ENCODE measurements at regions not wholly inside any gene's neighbourhood (a gene's known extent, or its start where the extent isn't known, plus 50 kb on each side); places are given as distances from the start of the nearest gene placed in this dataset.

DNA sequence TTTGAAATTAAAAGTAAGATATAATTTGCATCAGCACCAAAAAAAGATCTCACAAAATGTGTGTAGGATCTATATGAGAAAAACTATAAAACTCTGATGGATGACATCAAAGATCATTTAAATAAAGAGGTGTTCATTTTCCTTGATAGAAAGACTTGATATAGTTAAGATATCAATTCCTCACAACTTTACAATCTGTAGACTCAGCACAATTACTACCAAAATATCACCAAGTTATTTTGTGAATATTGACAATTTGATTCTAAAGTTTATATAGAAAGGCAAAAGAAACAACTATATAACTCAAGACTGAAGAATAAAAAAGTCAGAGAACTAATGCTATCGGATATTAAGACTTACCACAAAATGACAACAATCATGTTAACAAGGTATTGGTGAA lies 638.9 kb downstream of the HS3ST4 start:
- H3K27me3 ChIP-seq (ENCODE audit: control insufficient read depth in 1 of 2, insufficient read depth in 2 of 2, low read length in 2 of 2): no peaks in the 10 kb centered on the region
- ATAC-seq: no peak
- no peak overlapping the region for H2AFZ ChIP-seq (ENCODE audit: low read length)
- no peak for DNase-seq (ENCODE audit: low spot score)
- H3K9me3 ChIP-seq (ENCODE audit: low read length): no peaks in the 10 kb centered on the region
- no TSS peak for BruUV-seq (replicated peaks)
- no peaks in the 10 kb centered on the region for H3K79me2 ChIP-seq (ENCODE audit: insufficient read depth, low read length)
- H3K9ac ChIP-seq (ENCODE audit: insufficient read depth, low read depth, low read length): no peak overlapping the region
- intact Hi-C loops (cut with micrococcal nuclease; ENCODE audit: unreplicated experiment): no loop called here
- WGBS (ENCODE audit: low lambda C conversion rate): 0% methylated on average over 1 of the region's 1 CpG
- peaks cover 10% of the 10 kb centered on the region for H3K4me1 ChIP-seq (ENCODE audit: insufficient read depth, low read length)
- no peak overlapping the region for H3K4me2 ChIP-seq (ENCODE audit: low read depth, low read length)
- H4K20me1 ChIP-seq (ENCODE audit: insufficient read depth, low read length): no peaks in the 10 kb centered on the region
- ChIA-PET CTCF (ENCODE audit: low intra/inter-chr PET ratio, low total read pairs) (no interaction called here), POLR2A (no interaction called here)
- H3K4me3 ChIP-seq (replicated peaks in 1 of 3; ENCODE audit: insufficient read depth in 1 of 3, low read depth in 2 of 3, low read length in 3 of 3): no peak overlapping the region
- FAIRE-seq: no peak
- H3K27ac ChIP-seq (ENCODE audit: extremely low read length, insufficient read depth, low read length): no peak overlapping the region
- H3K36me3 ChIP-seq (replicated peaks in 1 of 2; ENCODE audit: control insufficient read depth in 1 of 2, insufficient read depth in 2 of 2, low read length in 2 of 2): no peaks in the 10 kb centered on the region
- in situ Hi-C loops (cut with HindIII; ENCODE audit: extremely low pct_ligation_motif_present, low pct_unique_long_range_greater_than_20kb): no loop called here
- TF ChIP-seq MAFF (IDR thresholded peaks at IDR 0.05; ENCODE audit: low read depth, low read length) (peak; percentile 57; the same call in 1 of the 2 replicates), HNRNPH1 (optimal IDR thresholded peaks at IDR 0.05; ENCODE audit: low read depth, low read length) (no peak), MAFK (conservative IDR thresholded peaks at IDR 0.05 in 1 of 2, IDR thresholded peaks at IDR 0.05 in 1 of 2; ENCODE audit: low read length in 2 of 2) (peak; percentile 51 to 80; a peak in 3 of 4 replicates)

DNA sequence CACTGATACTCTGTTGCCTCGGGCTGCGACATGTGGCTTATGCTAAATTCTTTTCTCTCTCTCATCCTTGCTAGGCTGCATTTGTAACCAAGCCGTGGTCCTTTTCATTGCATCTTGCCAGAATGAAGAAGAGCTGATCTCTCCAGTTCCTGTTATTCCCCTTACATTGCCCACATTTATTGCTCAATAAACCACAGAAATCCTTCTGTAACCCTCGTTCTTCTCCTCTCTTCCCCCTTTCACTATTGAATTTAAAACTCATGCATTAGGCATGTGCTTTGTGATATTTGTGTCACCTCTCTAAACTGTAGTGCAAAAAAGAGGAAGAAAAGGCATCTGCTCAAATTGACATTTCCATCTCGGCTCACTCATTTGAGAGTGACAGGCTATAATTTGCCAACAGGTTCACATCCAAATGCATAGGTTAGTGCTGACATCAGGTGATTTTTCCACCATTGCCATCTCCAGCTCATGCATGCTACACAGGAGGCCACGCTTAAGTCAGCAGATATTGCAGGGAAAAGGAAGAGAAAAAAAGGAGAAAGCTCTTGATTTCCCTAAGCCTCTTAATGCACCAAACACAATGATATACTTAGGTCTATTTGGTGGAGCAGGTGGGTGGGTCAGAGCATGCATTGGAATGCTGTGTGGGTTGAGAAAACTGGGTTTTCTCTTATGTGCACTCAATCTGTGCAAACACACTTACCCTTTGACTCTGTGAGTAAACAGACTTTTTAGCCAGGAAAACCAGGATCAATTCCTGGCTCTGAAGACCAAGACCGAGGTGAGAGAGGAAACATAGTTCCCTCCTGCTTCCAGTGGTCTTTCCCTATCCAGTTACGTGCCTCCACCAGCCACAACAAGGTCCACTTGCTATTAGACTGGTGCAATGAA lies 642.7 kb downstream of the HS3ST4 start:
- in situ Hi-C loops (cut with HindIII; ENCODE audit: extremely low pct_ligation_motif_present, low pct_unique_long_range_greater_than_20kb) (no loop called here), intact Hi-C loops (cut with micrococcal nuclease; ENCODE audit: unreplicated experiment) (no loop called here)
- H3K27me3 ChIP-seq (ENCODE audit: control insufficient read depth in 1 of 2, insufficient read depth in 2 of 2, low read length in 2 of 2): no peaks in the 10 kb centered on the region
- BruUV-seq (replicated peaks): no TSS peak
- DNase-seq (ENCODE audit: low spot score) (peak; percentile 25), FAIRE-seq (peak; percentile 60), ATAC-seq (peak; percentile 91)
- peaks cover 10% of the 10 kb centered on the region for H3K4me1 ChIP-seq (ENCODE audit: insufficient read depth, low read length)
- no peak overlapping the region for H3K27ac ChIP-seq (ENCODE audit: extremely low read length, insufficient read depth, low read length)
- H3K36me3 ChIP-seq (replicated peaks in 1 of 2; ENCODE audit: control insufficient read depth in 1 of 2, insufficient read depth in 2 of 2, low read length in 2 of 2): no peaks in the 10 kb centered on the region
- POLR2A ChIA-PET: no interaction called here
- H3K4me2 ChIP-seq (ENCODE audit: low read depth, low read length): no peak overlapping the region
- 10% methylated on average over 8 of the region's 8 CpGs for WGBS (ENCODE audit: low lambda C conversion rate)
- H3K4me3 ChIP-seq (replicated peaks in 1 of 3; ENCODE audit: insufficient read depth in 1 of 3, low read depth in 2 of 3, low read length in 3 of 3): no peak overlapping the region
- no peaks in the 10 kb centered on the region for H3K9me3 ChIP-seq (ENCODE audit: low read length)
- no peak overlapping the region for H2AFZ ChIP-seq (ENCODE audit: low read length)
- H4K20me1 ChIP-seq (ENCODE audit: insufficient read depth, low read length): no peaks in the 10 kb centered on the region
- no peaks in the 10 kb centered on the region for H3K79me2 ChIP-seq (ENCODE audit: insufficient read depth, low read length)
- H3K9ac ChIP-seq (ENCODE audit: insufficient read depth, low read depth, low read length): no peak overlapping the region
- CTCF ChIA-PET (ENCODE audit: low intra/inter-chr PET ratio, low total read pairs): no interaction called here
- TF ChIP-seq FOXJ3 (CRISPR knock-in tag; IDR thresholded peaks at IDR 0.05; ENCODE audit: borderline replicate concordance) (0 out of 2 replicates have a peak, but pooled peaks have one; percentile 20), CC2D1A (CRISPR knock-in tag; IDR thresholded peaks at IDR 0.05) (no peak), GATAD2A (CRISPR knock-in tag; IDR thresholded peaks at IDR 0.05) (no peak), NFKB2 (CRISPR knock-in tag; IDR thresholded peaks at IDR 0.05; ENCODE audit: borderline replicate concordance) (no peak), FOXA1 (IDR thresholded peaks at IDR 0.05) (no peak), FOXA1 (CRISPR knock-in tag; IDR thresholded peaks at IDR 0.05) (peak; percentile 52; the same call in 1 of the 2 replicates)
- TF ChIP-seq, protein P1, sequence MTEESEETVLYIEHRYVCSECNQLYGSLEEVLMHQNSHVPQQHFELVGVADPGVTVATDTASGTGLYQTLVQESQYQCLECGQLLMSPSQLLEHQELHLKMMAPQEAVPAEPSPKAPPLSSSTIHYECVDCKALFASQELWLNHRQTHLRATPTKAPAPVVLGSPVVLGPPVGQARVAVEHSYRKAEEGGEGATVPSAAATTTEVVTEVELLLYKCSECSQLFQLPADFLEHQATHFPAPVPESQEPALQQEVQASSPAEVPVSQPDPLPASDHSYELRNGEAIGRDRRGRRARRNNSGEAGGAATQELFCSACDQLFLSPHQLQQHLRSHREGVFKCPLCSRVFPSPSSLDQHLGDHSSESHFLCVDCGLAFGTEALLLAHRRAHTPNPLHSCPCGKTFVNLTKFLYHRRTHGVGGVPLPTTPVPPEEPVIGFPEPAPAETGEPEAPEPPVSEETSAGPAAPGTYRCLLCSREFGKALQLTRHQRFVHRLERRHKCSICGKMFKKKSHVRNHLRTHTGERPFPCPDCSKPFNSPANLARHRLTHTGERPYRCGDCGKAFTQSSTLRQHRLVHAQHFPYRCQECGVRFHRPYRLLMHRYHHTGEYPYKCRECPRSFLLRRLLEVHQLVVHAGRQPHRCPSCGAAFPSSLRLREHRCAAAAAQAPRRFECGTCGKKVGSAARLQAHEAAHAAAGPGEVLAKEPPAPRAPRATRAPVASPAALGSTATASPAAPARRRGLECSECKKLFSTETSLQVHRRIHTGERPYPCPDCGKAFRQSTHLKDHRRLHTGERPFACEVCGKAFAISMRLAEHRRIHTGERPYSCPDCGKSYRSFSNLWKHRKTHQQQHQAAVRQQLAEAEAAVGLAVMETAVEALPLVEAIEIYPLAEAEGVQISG (CRISPR knock-in tag; IDR thresholded peaks at IDR 0.05): no peak
- TF ChIP-seq, protein P2, sequence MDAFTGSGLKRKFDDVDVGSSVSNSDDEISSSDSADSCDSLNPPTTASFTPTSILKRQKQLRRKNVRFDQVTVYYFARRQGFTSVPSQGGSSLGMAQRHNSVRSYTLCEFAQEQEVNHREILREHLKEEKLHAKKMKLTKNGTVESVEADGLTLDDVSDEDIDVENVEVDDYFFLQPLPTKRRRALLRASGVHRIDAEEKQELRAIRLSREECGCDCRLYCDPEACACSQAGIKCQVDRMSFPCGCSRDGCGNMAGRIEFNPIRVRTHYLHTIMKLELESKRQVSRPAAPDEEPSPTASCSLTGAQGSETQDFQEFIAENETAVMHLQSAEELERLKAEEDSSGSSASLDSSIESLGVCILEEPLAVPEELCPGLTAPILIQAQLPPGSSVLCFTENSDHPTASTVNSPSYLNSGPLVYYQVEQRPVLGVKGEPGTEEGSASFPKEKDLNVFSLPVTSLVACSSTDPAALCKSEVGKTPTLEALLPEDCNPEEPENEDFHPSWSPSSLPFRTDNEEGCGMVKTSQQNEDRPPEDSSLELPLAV (CRISPR knock-in tag; conservative IDR thresholded peaks at IDR 0.05; ENCODE audit: low read depth): no peak

All from HepG2 (cell line).